Activated CD4-positive, CD25-positive, alpha-beta regulatory T cell treated with anti-CD3 and anti-CD28 coated beads, Interleukin-2, amount 50 U/mL, for 24 hours (primary cell): ENCODE measurements at regions not wholly inside any gene's neighbourhood (a gene's known extent, or its start where the extent isn't known, plus 50 kb on each side); places are given as distances from the start of the nearest gene placed in this dataset.

ENCODE experiments used
- ATAC-seq, 2 donors: fragments of 150-1000 bp; cut with Tn5 transposase; one replicate each; pipeline ENCODE4 v1.10.0; 2021; ENCODE audit warnings: mild to moderate bottlenecking in 1 of 2, moderate library complexity in 1 of 2

- ATAC-seq: no peak
Observed at GRCh38 chr6:82836022-82836575, 229.5 kb downstream of the UBE3D start.

DNA sequence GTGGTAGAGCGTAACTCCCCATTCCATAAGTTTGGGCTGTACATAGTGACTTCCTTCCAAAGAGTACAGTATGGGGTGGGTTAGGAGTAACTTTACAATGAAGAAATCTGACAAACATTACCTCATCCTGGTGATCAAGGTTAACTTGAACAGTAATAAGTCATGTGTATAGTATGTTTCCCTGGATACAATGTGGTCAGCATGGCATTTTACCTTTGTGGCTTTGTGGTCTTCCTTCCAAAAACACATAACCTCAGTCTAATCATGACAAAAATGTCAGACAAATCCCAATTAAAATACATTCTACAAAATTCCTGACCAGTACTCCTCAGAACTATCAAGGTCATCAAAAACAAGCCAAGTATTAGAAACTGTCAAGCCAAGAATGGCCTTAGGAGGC is 225.1 kb downstream of the UBE3D start:
- no peak for ATAC-seq

DNA sequence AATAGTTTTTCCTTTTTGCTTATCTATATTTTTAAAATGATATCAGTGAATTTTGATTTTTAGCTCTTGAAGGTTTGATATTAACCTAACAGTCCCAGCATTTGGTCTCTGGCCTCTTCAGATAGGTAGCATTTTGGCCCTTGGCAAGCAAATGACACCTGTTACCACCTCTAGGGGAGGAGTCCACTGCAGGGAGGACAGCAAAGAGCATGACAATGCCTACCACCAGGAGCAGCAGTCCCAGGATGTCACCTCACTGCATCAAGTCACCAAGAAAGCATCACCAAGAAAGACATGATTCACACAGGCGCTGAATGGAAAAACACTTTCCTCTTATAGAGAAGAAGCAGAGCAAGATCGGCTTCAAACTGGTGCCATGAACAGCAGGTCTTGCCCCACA is 224.3 kb downstream of the UBE3D start:
- no peak for ATAC-seq
